ENCODE measurements at regions not wholly inside any gene's neighbourhood (a gene's known extent, or its start where the extent isn't known, plus 50 kb on each side); places are given as distances from the start of the nearest gene placed in this dataset.
A peak's percentile ranks its signal among the peaks of the same experiment; 100 is the strongest.

- intact Hi-C loops (cut with micrococcal nuclease) = loop anchor here (5.0 kb wide), 3 partner anchors 316 to 606 kb away; no protein-coding TSS in a partner anchor
- ATAC-seq = no peak
- POLR2A ChIA-PET (ENCODE audit: unreplicated experiment) = no interaction called here
Measured at GRCh38 chr21:14875704-14876523, 188.9 kb downstream of the NRIP1 start.

GRCh38 chr21:14875186-14875585, 189.6 kb downstream of the NRIP1 start:
- peak overlapping the region; percentile 37; the same call in 1 of the 2 replicates for H3K27ac ChIP-seq (ENCODE audit: low read length)

More at GRCh38 chr21:14875704-14876523, 188.9 kb downstream of the NRIP1 start:
- H3K36me3 ChIP-seq (ENCODE audit: low read depth, low read length) = no peaks in the 10 kb centered on the region
- peaks cover 16% of the 10 kb centered on the region for H3F3A ChIP-seq (ENCODE audit: low read length, unreplicated experiment)
- H2AFZ ChIP-seq (ENCODE audit: low read length) = peak overlapping the region; percentile 31; the same call in 1 of the 2 replicates
- TF ChIP-seq CTCF (conservative IDR thresholded peaks at IDR 0.05; ENCODE audit: low read depth, low read length) (no peak), EZH2 (IDR thresholded peaks at IDR 0.05; ENCODE audit: low read length, unreplicated experiment) (no peak), EZH2phosphoT487 (IDR thresholded peaks at IDR 0.05; ENCODE audit: borderline replicate concordance, low read length) (no peak)
- H3K4me1 ChIP-seq (ENCODE audit: insufficient read depth, low read length) = peaks cover 84% of the 10 kb centered on the region
- H4K20me1 ChIP-seq (ENCODE audit: low read length) = no peaks in the 10 kb centered on the region
- no peaks in the 10 kb centered on the region for H3K27me3 ChIP-seq (ENCODE audit: low read length)
- no peak overlapping the region for H3K4me3 ChIP-seq (ENCODE audit: low read length)
- H3K9me3 ChIP-seq (ENCODE audit: low read length) = no peaks in the 10 kb centered on the region
- no TSS peak for BruUV-seq (replicated peaks)
- CTCF ChIA-PET = no interaction called here
- DNase-seq = no peak
- H3K9me2 ChIP-seq (replicated peaks; ENCODE audit: low read length) = no peaks in the 10 kb centered on the region
- peak overlapping the region; percentile 94 for H3K27ac ChIP-seq (ENCODE audit: low read length)
- no peak overlapping the region; the same call in 1 of the 2 replicates for H3K4me2 ChIP-seq (ENCODE audit: low read length)
- peaks cover 12% of the 10 kb centered on the region; the same call in 1 of the 2 replicates for H3K79me2 ChIP-seq (ENCODE audit: low read length)
- H3K9ac ChIP-seq (ENCODE audit: low read length) = peak overlapping the region; percentile 49; the same call in 1 of the 2 replicates

More at GRCh38 chr21:14875186-14875585, 189.6 kb downstream of the NRIP1 start:
- Histone ChIP-seq H3K36me3 (ENCODE audit: low read depth, low read length) (no peaks in the 10 kb centered on the region), H3K9me3 (ENCODE audit: low read length) (no peaks in the 10 kb centered on the region), H3K79me2 (ENCODE audit: low read length) (peaks cover 12% of the 10 kb centered on the region; the same call in 1 of the 2 replicates), H2AFZ (ENCODE audit: low read length) (no peak overlapping the region), H3K27me3 (ENCODE audit: low read length) (no peaks in the 10 kb centered on the region), H3K9ac (ENCODE audit: low read length) (no peak overlapping the region), H4K20me1 (ENCODE audit: low read length) (no peaks in the 10 kb centered on the region), H3F3A (ENCODE audit: low read length, unreplicated experiment) (peaks cover 16% of the 10 kb centered on the region), H3K4me1 (ENCODE audit: insufficient read depth, low read length) (peaks cover 84% of the 10 kb centered on the region), H3K9me2 (replicated peaks; ENCODE audit: low read length) (no peaks in the 10 kb centered on the region), H3K4me2 (ENCODE audit: low read length) (0 out of 2 replicates have a peak overlapping the region, but pooled peaks have one; percentile 37), H3K4me3 (ENCODE audit: low read length) (no peak overlapping the region)
- TF ChIP-seq EZH2 (IDR thresholded peaks at IDR 0.05; ENCODE audit: low read length, unreplicated experiment) (no peak), CTCF (conservative IDR thresholded peaks at IDR 0.05; ENCODE audit: low read depth, low read length) (no peak), EZH2phosphoT487 (IDR thresholded peaks at IDR 0.05; ENCODE audit: borderline replicate concordance, low read length) (no peak)
- ChIA-PET CTCF (no interaction called here), POLR2A (ENCODE audit: unreplicated experiment) (no interaction called here)
- ATAC-seq (no peak), DNase-seq (no peak)
- intact Hi-C loops (cut with micrococcal nuclease) = loop anchor here (5.0 kb wide), 3 partner anchors 317 to 607 kb away; no protein-coding TSS in a partner anchor
- BruUV-seq (replicated peaks) = no TSS peak
